ENCODE measurements at regions not wholly inside any gene's neighbourhood (a gene's known extent, or its start where the extent isn't known, plus 50 kb on each side); places are given as distances from the start of the nearest gene placed in this dataset.

- Histone ChIP-seq H3K9ac (ENCODE audit: low read depth in 1 of 2, low read length in 2 of 2) (no peak overlapping the region), H3K9me3 (ENCODE audit: control insufficient read depth in 4 of 4, low read length in 3 of 4) (no peaks in the 10 kb centered on the region), H3K4me1 (ENCODE audit: control insufficient read depth in 4 of 4, insufficient read depth in 4 of 4, low read length in 3 of 4) (peaks cover 0 to 15% (median 13%) of the 10 kb centered on the region in 4 donors), H3K36me3 (ENCODE audit: control insufficient read depth in 4 of 4, insufficient read depth in 3 of 4, low read depth in 1 of 4, low read length in 3 of 4) (no peaks in the 10 kb centered on the region), H3K27ac (ENCODE audit: low read depth in 1 of 2, low read length in 2 of 2) (no peak overlapping the region), H3K4me3 (ENCODE audit: low read depth in 1 of 3, low read length in 3 of 3) (no peak overlapping the region), H3K27me3 (ENCODE audit: control insufficient read depth in 4 of 4, insufficient read depth in 4 of 4, low read length in 3 of 4) (no peaks in the 10 kb centered on the region)
- TF ChIP-seq TAF1 (conservative IDR thresholded peaks at IDR 0.05) = no peak
- no peak for DNase-seq (ENCODE audit: low spot score)
- 70% methylated on average over 2 of the region's 2 CpGs for WGBS
Observed at GRCh38 chr17:70869402-70870085, 700.2 kb downstream of the KCNJ2 start.

GRCh38 chr17:70871180-70871818 lies 702.0 kb downstream of the KCNJ2 start:
- TF ChIP-seq TAF1 (conservative IDR thresholded peaks at IDR 0.05) (no peak), EGR1 (IDR thresholded peaks at IDR 0.05; ENCODE audit: low read depth in 2 of 2) (no peak), JUND (IDR thresholded peaks at IDR 0.05) (peak; percentile 64 to 80), ATF3 (IDR thresholded peaks at IDR 0.05) (peak; percentile 16), FOXA2 (IDR thresholded peaks at IDR 0.05) (peak; percentile 55), FOXA1 (IDR thresholded peaks at IDR 0.05) (peak; percentile 53), HNF4A (conservative IDR thresholded peaks at IDR 0.05) (peak; percentile 99), YY1 (IDR thresholded peaks at IDR 0.05) (peak; percentile 36), CTCF (IDR thresholded peaks at IDR 0.05; ENCODE audit: low read depth, low read length, missing input control) (no peak), SP1 (IDR thresholded peaks at IDR 0.05) (peak; percentile 81), GABPA (IDR thresholded peaks at IDR 0.05 in 1 of 2, conservative IDR thresholded peaks at IDR 0.05 in 1 of 2) (peak; percentile 20 to 23), ZBTB33 (IDR thresholded peaks at IDR 0.05) (peak; percentile 56), RXRA (IDR thresholded peaks at IDR 0.05) (peak; percentile 71 to 79), MAX (IDR thresholded peaks at IDR 0.05) (peak; percentile 50), REST (IDR thresholded peaks at IDR 0.05) (no peak), RAD21 (IDR thresholded peaks at IDR 0.05) (peak; percentile 35 to 53), NR2F2 (IDR thresholded peaks at IDR 0.05) (peak; percentile 95), HNF4G (IDR thresholded peaks at IDR 0.05) (peak; percentile 96)
- DNase-seq (ENCODE audit: low spot score) = no peak
- no peak overlapping the region for H3K4me3 ChIP-seq (ENCODE audit: low read depth in 1 of 3, low read length in 3 of 3)

More at GRCh38 chr17:70871180-70871818, 702.0 kb downstream of the KCNJ2 start:
- no peaks in the 10 kb centered on the region for H3K36me3 ChIP-seq (ENCODE audit: control insufficient read depth in 4 of 4, insufficient read depth in 3 of 4, low read depth in 1 of 4, low read length in 3 of 4)
- no peaks in the 10 kb centered on the region for H3K27me3 ChIP-seq (ENCODE audit: control insufficient read depth in 4 of 4, insufficient read depth in 4 of 4, low read length in 3 of 4)
- H3K27ac ChIP-seq (ENCODE audit: low read depth in 1 of 2, low read length in 2 of 2) = peak overlapping the region in 1 of 2 donors; percentile 46
- H3K9ac ChIP-seq (ENCODE audit: low read depth in 1 of 2, low read length in 2 of 2) = no peak overlapping the region
- no peaks in the 10 kb centered on the region for H3K9me3 ChIP-seq (ENCODE audit: control insufficient read depth in 4 of 4, low read length in 3 of 4)
- WGBS = 6% methylated on average over 1 of the region's 1 CpG
- H3K4me1 ChIP-seq (ENCODE audit: control insufficient read depth in 4 of 4, insufficient read depth in 4 of 4, low read length in 3 of 4) = peaks cover 0 to 15% (median 13%) of the 10 kb centered on the region in 4 donors

Data from liver (tissue), 8 donors.